Liver (tissue), 7 donors: ENCODE measurements at regions not wholly inside any gene's neighbourhood (a gene's known extent, or its start where the extent isn't known, plus 50 kb on each side); places are given as distances from the start of the nearest gene placed in this dataset.

Experiments
- DNase-seq: peaks from one replicate; pipeline ENCODE4 v3.0.0-alpha.2; 2017; ENCODE audit warnings: low spot score
- H3K27ac ChIP-seq, 2 donors: one replicate each; pipeline ENCODE4 v1.7.0; 2013; ENCODE audit warnings: inconsistent platforms in 2 of 2, low read length in 2 of 2, control low read depth in 1 of 2, low read depth in 1 of 2, mild to moderate bottlenecking in 1 of 2
- H3K27me3 ChIP-seq, 4 donors: one replicate each; pipeline versions ENCODE4 v1.6.1 to v1.7.0; 2013; ENCODE audit warnings: low read length in 3 of 4, inconsistent platforms in 1 of 4, mild to moderate bottlenecking in 1 of 4, moderate library complexity in 1 of 4; ENCODE audit not compliant: control insufficient read depth in 4 of 4, insufficient read depth in 4 of 4
- H3K36me3 ChIP-seq, 4 donors: one replicate each; pipeline versions ENCODE4 v1.6.1 to v1.7.0; 2013; ENCODE audit warnings: low read length in 3 of 4, mild to moderate bottlenecking in 3 of 4, low read depth in 1 of 4, moderate library complexity in 1 of 4; ENCODE audit not compliant: control insufficient read depth in 4 of 4, insufficient read depth in 3 of 4
- H3K4me1 ChIP-seq, 4 donors: one replicate each; pipeline versions ENCODE4 v1.6.1 to v1.7.0; 2013; ENCODE audit warnings: low read length in 3 of 4, mild to moderate bottlenecking in 3 of 4, moderate library complexity in 1 of 4; ENCODE audit not compliant: control insufficient read depth in 4 of 4, insufficient read depth in 4 of 4
- H3K4me3 ChIP-seq, 3 donors: one replicate each; pipeline versions ENCODE4 v1.6.1 to v1.7.0; 2013; ENCODE audit warnings: low read length in 3 of 3, control low read depth in 1 of 3, low read depth in 1 of 3, mild to moderate bottlenecking in 1 of 3
- H3K9ac ChIP-seq, 2 donors: one replicate each; pipeline ENCODE4 v1.7.0; 2013; ENCODE audit warnings: low read length in 2 of 2, mild to moderate bottlenecking in 2 of 2, moderate library complexity in 2 of 2, control low read depth in 1 of 2, low read depth in 1 of 2
- H3K9me3 ChIP-seq, 4 donors: one replicate each; pipeline versions ENCODE4 v1.6.1 to v1.7.0; 2013; ENCODE audit warnings: low read length in 3 of 4; ENCODE audit not compliant: control insufficient read depth in 4 of 4
- ATF3 ChIP-seq: IDR thresholded peaks from 2 replicates; pipeline ENCODE4 v1.6.1; 2016; ENCODE audit warnings: antibody characterized with exemption
- EGR1 ChIP-seq, 2 donors: IDR thresholded peaks; 2 replicates each; pipeline ENCODE4 v1.6.1; 2016 to 2018; ENCODE audit warnings: antibody characterized with exemption in 2 of 2, low read depth in 2 of 2
- FOXA1 ChIP-seq: IDR thresholded peaks from 2 replicates; pipeline ENCODE4 v1.6.1; 2016; ENCODE audit warnings: antibody characterized with exemption
- FOXA2 ChIP-seq: IDR thresholded peaks from 2 replicates; pipeline ENCODE4 v1.6.1; 2016; ENCODE audit warnings: antibody characterized with exemption
- GABPA ChIP-seq, 2 donors: IDR thresholded peaks in 1 of 2; conservative IDR thresholded peaks in 1 of 2; 2 replicates each; pipeline ENCODE4 v1.6.1; 2016; ENCODE audit warnings: antibody characterized with exemption in 2 of 2, mild to moderate bottlenecking in 1 of 2, moderate library complexity in 1 of 2
- HNF4A ChIP-seq, 2 donors: conservative IDR thresholded peaks; 2 replicates each; pipeline ENCODE4 v1.6.1; 2016; ENCODE audit warnings: antibody characterized with exemption in 2 of 2, mild to moderate bottlenecking in 2 of 2
- JUND ChIP-seq, 2 donors: IDR thresholded peaks; 2 replicates each; pipeline ENCODE4 v1.6.1; 2016; ENCODE audit warnings: antibody characterized with exemption in 2 of 2
- MAX ChIP-seq: IDR thresholded peaks from 2 replicates; pipeline ENCODE4 v1.6.1; 2016; ENCODE audit warnings: antibody characterized with exemption
- NR2F2 ChIP-seq: IDR thresholded peaks from 2 replicates; pipeline ENCODE4 v1.6.1; 2016; ENCODE audit warnings: antibody characterized with exemption
- RAD21 ChIP-seq, 2 donors: IDR thresholded peaks; 2 replicates each; pipeline ENCODE4 v1.6.1; 2016; ENCODE audit warnings: antibody characterized with exemption in 2 of 2, mild to moderate bottlenecking in 2 of 2
- RXRA ChIP-seq, 2 donors: IDR thresholded peaks; 2 replicates each; pipeline ENCODE4 v1.6.1; 2017 to 2018; ENCODE audit warnings: antibody characterized with exemption in 2 of 2, mild to moderate bottlenecking in 1 of 2
- SP1 ChIP-seq: IDR thresholded peaks from 2 replicates; pipeline ENCODE4 v1.6.1; 2018; ENCODE audit warnings: antibody characterized with exemption, mild to moderate bottlenecking
- TAF1 ChIP-seq: conservative IDR thresholded peaks from 2 replicates; pipeline ENCODE4 v1.6.1; 2016; ENCODE audit warnings: antibody characterized with exemption, mild to moderate bottlenecking
- YY1 ChIP-seq: IDR thresholded peaks from 2 replicates; pipeline ENCODE4 v1.6.1; 2016; ENCODE audit warnings: antibody characterized with exemption, mild to moderate bottlenecking
- ZBTB33 ChIP-seq: IDR thresholded peaks from 2 replicates; pipeline ENCODE4 v1.6.1; 2016; ENCODE audit warnings: antibody characterized with exemption
- WGBS: extraction: QIAGEN DNeasy Blood & Tissue Kit; methylation state at CpG from one replicate; pipeline ENCODE4 v1.1.7; 2013; 5-methylcytosine and 5-hydroxymethylcytosine counted together
- TF ChIP-seq, protein P1 (sequence below): IDR thresholded peaks from 2 replicates; pipeline ENCODE4 v1.6.1; 2016; ENCODE audit warnings: antibody characterized with exemption, mild to moderate bottlenecking
- donor health status: healthy.
- donor health status: healthy.
- donor health status: healthy.
- donor health status: healthy.

- Histone ChIP-seq H3K27me3 (no peaks in the 10 kb centered on the region), H3K4me1 (no peaks in the 10 kb centered on the region), H3K27ac (peak overlapping the region in 1 of 2 donors; percentile 51), H3K9me3 (no peaks in the 10 kb centered on the region), H3K36me3 (peaks cover 0 to 7% (median 0%) of the 10 kb centered on the region in 4 donors), H3K9ac (no peak overlapping the region), H3K4me3 (no peak overlapping the region)
- TF ChIP-seq MAX, result no peak
- no peak for TF ChIP-seq TAF1
- peak; percentile 60 to 72 for TF ChIP-seq RXRA (IDR thresholded peaks at IDR 0.05)
- no peak for TF ChIP-seq ZBTB33
- TF ChIP-seq HNF4A (conservative IDR thresholded peaks at IDR 0.05), result no peak
- TF ChIP-seq RAD21 (IDR thresholded peaks at IDR 0.05), result peak; percentile 49 to 54
- no peak for TF ChIP-seq YY1
- TF ChIP-seq FOXA1, result no peak
- peak in 1 of 2 donors; percentile 33 for TF ChIP-seq JUND (IDR thresholded peaks at IDR 0.05)
- no peak for TF ChIP-seq EGR1 (IDR thresholded peaks at IDR 0.05; ENCODE audit: low read depth in 2 of 2)
- TF ChIP-seq NR2F2, result peak; percentile 98
- TF ChIP-seq FOXA2, result no peak
- TF ChIP-seq GABPA (IDR thresholded peaks at IDR 0.05 in 1 of 2, conservative IDR thresholded peaks at IDR 0.05 in 1 of 2), result no peak
- TF ChIP-seq SP1, result no peak
- 69% methylated on average over 3 of the region's 3 CpGs for WGBS
- DNase-seq, result no peak
Measured at GRCh38 chr6:151733680-151734320, 73.7 kb upstream of the ESR1 start.

- DNase-seq, result no peak
- Histone ChIP-seq H3K27me3 (no peaks in the 10 kb centered on the region), H3K36me3 (no peaks in the 10 kb centered on the region), H3K9ac (no peak overlapping the region), H3K27ac (no peak overlapping the region), H3K4me3 (no peak overlapping the region), H3K4me1 (peaks cover 0 to 2% (median 0%) of the 10 kb centered on the region in 4 donors), H3K9me3 (no peaks in the 10 kb centered on the region)
- TF ChIP-seq RAD21 (IDR thresholded peaks at IDR 0.05) (no peak), NR2F2 (no peak), FOXA2 (no peak), ATF3 (no peak), YY1 (no peak), HNF4A (conservative IDR thresholded peaks at IDR 0.05) (no peak), TAF1 (no peak)
- TF ChIP-seq, protein P1, sequence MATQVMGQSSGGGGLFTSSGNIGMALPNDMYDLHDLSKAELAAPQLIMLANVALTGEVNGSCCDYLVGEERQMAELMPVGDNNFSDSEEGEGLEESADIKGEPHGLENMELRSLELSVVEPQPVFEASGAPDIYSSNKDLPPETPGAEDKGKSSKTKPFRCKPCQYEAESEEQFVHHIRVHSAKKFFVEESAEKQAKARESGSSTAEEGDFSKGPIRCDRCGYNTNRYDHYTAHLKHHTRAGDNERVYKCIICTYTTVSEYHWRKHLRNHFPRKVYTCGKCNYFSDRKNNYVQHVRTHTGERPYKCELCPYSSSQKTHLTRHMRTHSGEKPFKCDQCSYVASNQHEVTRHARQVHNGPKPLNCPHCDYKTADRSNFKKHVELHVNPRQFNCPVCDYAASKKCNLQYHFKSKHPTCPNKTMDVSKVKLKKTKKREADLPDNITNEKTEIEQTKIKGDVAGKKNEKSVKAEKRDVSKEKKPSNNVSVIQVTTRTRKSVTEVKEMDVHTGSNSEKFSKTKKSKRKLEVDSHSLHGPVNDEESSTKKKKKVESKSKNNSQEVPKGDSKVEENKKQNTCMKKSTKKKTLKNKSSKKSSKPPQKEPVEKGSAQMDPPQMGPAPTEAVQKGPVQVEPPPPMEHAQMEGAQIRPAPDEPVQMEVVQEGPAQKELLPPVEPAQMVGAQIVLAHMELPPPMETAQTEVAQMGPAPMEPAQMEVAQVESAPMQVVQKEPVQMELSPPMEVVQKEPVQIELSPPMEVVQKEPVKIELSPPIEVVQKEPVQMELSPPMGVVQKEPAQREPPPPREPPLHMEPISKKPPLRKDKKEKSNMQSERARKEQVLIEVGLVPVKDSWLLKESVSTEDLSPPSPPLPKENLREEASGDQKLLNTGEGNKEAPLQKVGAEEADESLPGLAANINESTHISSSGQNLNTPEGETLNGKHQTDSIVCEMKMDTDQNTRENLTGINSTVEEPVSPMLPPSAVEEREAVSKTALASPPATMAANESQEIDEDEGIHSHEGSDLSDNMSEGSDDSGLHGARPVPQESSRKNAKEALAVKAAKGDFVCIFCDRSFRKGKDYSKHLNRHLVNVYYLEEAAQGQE, result no peak
- 57% methylated on average over 3 of the region's 3 CpGs for WGBS
Measured at GRCh38 chr6:151738267-151738666, 69.2 kb upstream of the ESR1 start.
